H1 (cell line): ENCODE measurements at regions not wholly inside any gene's neighbourhood (a gene's known extent, or its start where the extent isn't known, plus 50 kb on each side); places are given as distances from the start of the nearest gene placed in this dataset.

ENCODE experiments used
- CTCF ChIA-PET: fragments of 300-600 bp; sonication (Branson Sonifier 250); formaldehyde crosslinking; loops from one replicate; lab custom pipeline; 2021; ENCODE audit not compliant: partially characterized antibody; lab: Charles Lee
- POLR2A ChIA-PET: fragments of 300-600 bp; sonication (Branson Sonifier 250); formaldehyde crosslinking; loops from one replicate; lab custom pipeline; 2021; ENCODE audit warnings: inconsistent platforms; ENCODE audit not compliant: partially characterized antibody; lab: Charles Lee
- DNase-seq, 2 experiments: peaks; one replicate each; pipeline versions ENCODE4 v3.0.0 to v3.0.0-alpha.2; 2010 to 2022; ENCODE audit warnings: low spot score in 2 of 2, low read depth in 1 of 2, mixed read lengths in 1 of 2
- FAIRE-seq: peaks from 2 replicates; lab custom pipeline; 2011; peaks lifted over from hg19 to GRCh38; lab: Jason Lieb, UNC
- H2AFZ ChIP-seq: 2 replicates; pipeline ENCODE4 v1.8.1; 2012; ENCODE audit warnings: low read length, inconsistent platforms
- H2AK5ac ChIP-seq: 2 replicates; pipeline ENCODE4 v1.6.1; 2013; ENCODE audit warnings: low read depth, low read length
- H2BK120ac ChIP-seq: replicated peaks from 2 replicates; pipeline ENCODE3; 2013; ENCODE audit warnings: low read depth, low read length, inconsistent platforms
- H2BK12ac ChIP-seq: 2 replicates; pipeline ENCODE4 v1.6.1; 2013; ENCODE audit warnings: low read depth, low read length
- H2BK15ac ChIP-seq: 2 replicates; pipeline ENCODE4 v1.6.1; 2013; ENCODE audit warnings: low read length
- H2BK20ac ChIP-seq: 2 replicates; pipeline ENCODE4 v1.6.1; 2013; ENCODE audit warnings: low read length
- H2BK5ac ChIP-seq: 2 replicates; pipeline ENCODE4 v1.6.1; 2013; ENCODE audit warnings: low read depth, low read length
- H3K14ac ChIP-seq: 2 replicates; pipeline ENCODE4 v1.6.1; 2013; ENCODE audit warnings: inconsistent platforms; ENCODE audit not compliant: insufficient read length
- H3K18ac ChIP-seq: 2 replicates; pipeline ENCODE4 v1.6.1; 2013; ENCODE audit warnings: low read length; ENCODE audit errors: extremely low read depth
- H3K23ac ChIP-seq: 2 replicates; pipeline ENCODE4 v1.6.1; 2013; ENCODE audit warnings: inconsistent platforms; ENCODE audit not compliant: insufficient read length
- H3K23me2 ChIP-seq: 2 replicates; pipeline ENCODE4 v1.6.1; 2013; ENCODE audit warnings: low read depth, low read length
- H3K27ac ChIP-seq: 2 replicates; pipeline ENCODE4 v1.6.1; 2011; ENCODE audit warnings: low read depth, low read length, inconsistent platforms
- H3K27me3 ChIP-seq, 4 experiments: replicated peaks in 1 of 4; 1 replicate in 1 of 4; 2 replicates in 3 of 4; pipeline versions ENCODE4 v1.6.1 to v1.8.1; 2011 to 2013; ENCODE audit warnings: low read length in 3 of 4, mild to moderate bottlenecking in 3 of 4, inconsistent platforms in 2 of 4, mixed read lengths in 2 of 4, moderate library complexity in 1 of 4; ENCODE audit not compliant: control insufficient read depth in 3 of 4, insufficient read depth in 3 of 4; ENCODE audit errors: extremely low read depth in 1 of 4
- H3K36me3 ChIP-seq, 4 experiments: 2 replicates each; pipeline versions ENCODE4 v1.6.1 to v1.8.1; 2011 to 2013; ENCODE audit warnings: mild to moderate bottlenecking in 4 of 4, low read length in 3 of 4, moderate library complexity in 2 of 4, control low read depth in 1 of 4, inconsistent platforms in 1 of 4; ENCODE audit not compliant: insufficient read depth in 4 of 4, control insufficient read depth in 2 of 4
- H3K4ac ChIP-seq: replicated peaks from 2 replicates; pipeline ENCODE3; 2013; ENCODE audit warnings: low read length, low read depth, mixed read lengths, inconsistent platforms; ENCODE audit not compliant: insufficient read length
- H3K4me1 ChIP-seq, 4 experiments: replicated peaks in 1 of 4; 1 replicate in 1 of 4; 2 replicates in 3 of 4; pipeline versions ENCODE4 v1.6.1 to v1.8.1; 2011 to 2013; ENCODE audit warnings: low read length in 3 of 4, inconsistent platforms in 2 of 4, mixed read lengths in 1 of 4; ENCODE audit not compliant: insufficient read depth in 4 of 4, control insufficient read depth in 3 of 4
- H3K4me2 ChIP-seq, 2 experiments: 2 replicates each; pipeline versions ENCODE4 v1.6.1 to v1.8.1; 2011 to 2013; ENCODE audit warnings: low read depth in 2 of 2, low read length in 2 of 2, control low read depth in 1 of 2, inconsistent platforms in 1 of 2, mild to moderate bottlenecking in 1 of 2; ENCODE audit not compliant: insufficient read depth in 1 of 2
- H3K4me3 ChIP-seq, 4 experiments: fragments of 200-600, 300-600 bp in 1 of 4; sonication (generic), shearing (Covaris generic), sonication (Bioruptor Twin) in 1 of 4; 2 replicates each; pipeline versions ENCODE4 v1.5.1 to v1.8.1; 2011 to 2016; ENCODE audit warnings: low read length in 4 of 4, low read depth in 3 of 4, control low read depth in 2 of 4, inconsistent platforms in 2 of 4, mild to moderate bottlenecking in 2 of 4, mixed read lengths in 1 of 4, moderate library complexity in 1 of 4; ENCODE audit not compliant: insufficient read depth in 2 of 4; ENCODE audit errors: extremely low read depth in 1 of 4
- H3K56ac ChIP-seq: replicated peaks from 2 replicates; pipeline ENCODE3; 2013; ENCODE audit warnings: low read depth, mild to moderate bottlenecking, mixed read lengths, low read length, inconsistent platforms; ENCODE audit not compliant: insufficient read length
- H3K79me1 ChIP-seq: 2 replicates; pipeline ENCODE4 v1.6.1; 2013; ENCODE audit warnings: low read depth, low read length, control low read depth
- H3K79me2 ChIP-seq, 2 experiments: 2 replicates each; pipeline versions ENCODE4 v1.6.1 to v1.8.1; 2012 to 2013; ENCODE audit warnings: low read length in 2 of 2, mild to moderate bottlenecking in 2 of 2, inconsistent platforms in 1 of 2; ENCODE audit not compliant: insufficient read depth in 2 of 2, control insufficient read depth in 1 of 2
- H3K9ac ChIP-seq, 4 experiments: replicated peaks in 1 of 4; 1 replicate in 1 of 4; 2 replicates in 3 of 4; pipeline versions ENCODE4 v1.6.1 to v1.8.1; 2011 to 2013; ENCODE audit warnings: low read depth in 3 of 4, low read length in 3 of 4, control low read depth in 2 of 4, mild to moderate bottlenecking in 2 of 4, moderate library complexity in 2 of 4, inconsistent platforms in 1 of 4; ENCODE audit errors: extremely low read depth in 1 of 4
- H3K9me3 ChIP-seq, 2 experiments: 2 replicates each; pipeline versions ENCODE4 v1.6.1 to v1.8.1; 2012 to 2013; ENCODE audit warnings: mild to moderate bottlenecking in 2 of 2, moderate library complexity in 2 of 2, control low read depth in 1 of 2, inconsistent platforms in 1 of 2, low read depth in 1 of 2, low read length in 1 of 2, mixed read lengths in 1 of 2; ENCODE audit not compliant: insufficient read depth in 2 of 2
- H4K20me1 ChIP-seq, 2 experiments: replicated peaks in 1 of 2; 2 replicates each; pipeline versions ENCODE3 to v1.8.1; 2011 to 2013; ENCODE audit warnings: inconsistent platforms in 2 of 2, low read length in 2 of 2, mild to moderate bottlenecking in 1 of 2; ENCODE audit not compliant: insufficient read depth in 2 of 2, control insufficient read depth in 1 of 2
- H4K5ac ChIP-seq: 2 replicates; pipeline ENCODE4 v1.6.1; 2013; ENCODE audit warnings: low read length, low read depth, mixed read lengths, inconsistent platforms; ENCODE audit not compliant: insufficient read length
- H4K8ac ChIP-seq: 2 replicates; pipeline ENCODE4 v1.8.0; 2013; ENCODE audit warnings: mild to moderate bottlenecking, moderate library complexity, low read length, inconsistent platforms; ENCODE audit not compliant: insufficient read depth; ENCODE audit errors: extremely low read depth
- H4K91ac ChIP-seq: replicated peaks from 2 replicates; pipeline ENCODE3; 2013; ENCODE audit warnings: low read length, mixed read lengths, inconsistent platforms; ENCODE audit not compliant: insufficient read length
- CTCF ChIP-seq, 3 experiments: IDR thresholded peaks; 1 replicate in 2 of 3; 2 replicates in 1 of 3; pipeline versions ENCODE4 v1.5.1 to v1.6.1; 2011; ENCODE audit warnings: low read length in 3 of 3, mild to moderate bottlenecking in 3 of 3, inconsistent platforms in 2 of 3, low read depth in 1 of 3, moderate library complexity in 1 of 3; ENCODE audit not compliant: insufficient read depth in 1 of 3; ENCODE audit errors: control extremely low read depth in 1 of 3
- FOSL1 ChIP-seq: IDR thresholded peaks from 2 replicates; pipeline ENCODE4 v1.6.1; 2011; ENCODE audit warnings: mild to moderate bottlenecking, low read depth, low read length, moderate library complexity; ENCODE audit not compliant: insufficient read depth
- KDM1A ChIP-seq: fragments of 200-600, 300-600 bp; sonication (generic); IDR thresholded peaks from 2 replicates; pipeline ENCODE4 v1.7.1; 2016; ENCODE audit warnings: mild to moderate bottlenecking, low read length, borderline replicate concordance
- KDM4A ChIP-seq: IDR thresholded peaks from one replicate; pipeline ENCODE4 v1.7.1; 2012; ENCODE audit warnings: low read depth, mild to moderate bottlenecking, moderate library complexity, low read length, inconsistent platforms; ENCODE audit not compliant: severe bottlenecking
- RBBP5 ChIP-seq: IDR thresholded peaks from 2 replicates; pipeline ENCODE4 v1.7.1; 2012; ENCODE audit warnings: low read depth, mild to moderate bottlenecking, inconsistent platforms, low read length, moderate library complexity, borderline replicate concordance
- SAP30 ChIP-seq: fragments of 300-600 bp; sonication (generic); IDR thresholded peaks from 2 replicates; pipeline ENCODE4 v1.7.1; 2012; ENCODE audit warnings: low read length, moderate library complexity, mild to moderate bottlenecking, inconsistent platforms; ENCODE audit not compliant: insufficient read depth, insufficient replicate concordance
- SRF ChIP-seq: IDR thresholded peaks from 2 replicates; pipeline ENCODE4 v1.6.1; 2011; ENCODE audit warnings: mild to moderate bottlenecking, low read depth, low read length, moderate library complexity
- TAF1 ChIP-seq: IDR thresholded peaks from 2 replicates; pipeline ENCODE4 v1.6.1; 2011; ENCODE audit warnings: mild to moderate bottlenecking, low read depth, low read length

GRCh38 chr1:209462433-209462832 is 121.1 kb upstream of the CAMK1G start:
- Histone ChIP-seq H3K56ac (no peak overlapping the region), H3K27me3 (no peaks in the 10 kb centered on the region), H2AK5ac (no peak overlapping the region), H2BK120ac (no peak overlapping the region), H3K9ac (no peak overlapping the region), H2BK5ac (no peak overlapping the region), H3K4me2 (no peak overlapping the region), H3K4ac (no peak overlapping the region), H2BK20ac (no peak overlapping the region), H4K20me1 (no peaks in the 10 kb centered on the region), H3K23me2 (no peaks in the 10 kb centered on the region), H4K5ac (no peak overlapping the region), H2AFZ (no peak overlapping the region), H4K91ac (no peak overlapping the region), H4K8ac (no peak overlapping the region), H3K79me2 (no peaks in the 10 kb centered on the region), H2BK12ac (no peak overlapping the region), H3K27ac (no peak overlapping the region), H3K14ac (no peak overlapping the region), H3K4me3 (no peak overlapping the region), H3K4me1 (no peaks in the 10 kb centered on the region), H3K9me3 (peaks cover 20 to 33% of the 10 kb centered on the region in 2 experiments), H3K36me3 (no peaks in the 10 kb centered on the region), H3K79me1 (no peaks in the 10 kb centered on the region), H3K23ac (no peak overlapping the region), H2BK15ac (no peak overlapping the region), H3K18ac (no peak overlapping the region)
- DNase-seq (no peak), FAIRE-seq (no peak)
- ChIA-PET CTCF (interaction anchor here (0.6 to 1.7 kb wide), 3 partner anchors 23 to 107 kb away, joined by 3 to 6 read pairs (median 3); no protein-coding TSS in a partner anchor), POLR2A (no interaction called here)
- TF ChIP-seq TAF1 (no peak), KDM4A (no peak), KDM1A (no peak), SAP30 (no peak), CTCF (IDR thresholded peaks at IDR 0.05; ENCODE audit: control extremely low read depth in 1 of 3, insufficient read depth in 1 of 3, low read depth in 1 of 3, low read length in 3 of 3) (no peak), SRF (no peak), RBBP5 (no peak), FOSL1 (no peak)
